ENCODE measurements at regions not wholly inside any gene's neighbourhood (a gene's known extent, or its start where the extent isn't known, plus 50 kb on each side); places are given as distances from the start of the nearest gene placed in this dataset.

GRCh38 chr1:87206044-87206831 lies 122.4 kb upstream of the LMO4 start:
- TF ChIP-seq CTCF (IDR thresholded peaks at IDR 0.05) (no peak), POLR2A (IDR thresholded peaks at IDR 0.05) (no peak)

All from uterus (tissue), 2 donors.